Putamen (tissue), 1 donor: ENCODE measurements at regions not wholly inside any gene's neighbourhood (a gene's known extent, or its start where the extent isn't known, plus 50 kb on each side); places are given as distances from the start of the nearest gene placed in this dataset.

Experiments
- DNase-seq: peaks from one replicate; pipeline ENCODE4 v3.0.0-alpha.2; 2016; ENCODE audit warnings: low spot score

GRCh38 chr5:2492476-2492875, 259.0 kb downstream of the IRX2 start:
- no peak for DNase-seq

DNA sequence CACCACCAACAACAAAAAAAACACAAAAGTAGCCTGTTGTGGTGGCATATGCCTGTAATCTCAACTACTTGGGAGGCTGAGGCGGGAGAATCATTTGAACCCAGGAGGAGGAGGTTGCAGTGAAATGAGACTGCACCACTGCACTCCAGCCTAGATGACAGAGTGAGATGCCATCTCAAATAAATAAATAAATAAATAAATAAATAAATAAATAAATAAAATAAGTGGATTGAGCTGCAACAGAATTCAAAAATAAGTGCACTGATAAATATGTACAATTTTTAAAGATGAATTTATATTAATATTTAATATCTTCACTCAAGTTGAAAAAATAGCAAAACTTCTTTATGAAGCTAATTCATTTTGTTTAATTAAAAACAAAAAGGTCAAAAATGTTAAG, 259.6 kb downstream of the IRX2 start:
- DNase-seq: no peak

GRCh38 chr5:2489306-2489705, 262.2 kb downstream of the IRX2 start:
- DNase-seq: no peak

- no peak for DNase-seq
Observed at GRCh38 chr5:2488593-2488992, 262.9 kb downstream of the IRX2 start.

DNA sequence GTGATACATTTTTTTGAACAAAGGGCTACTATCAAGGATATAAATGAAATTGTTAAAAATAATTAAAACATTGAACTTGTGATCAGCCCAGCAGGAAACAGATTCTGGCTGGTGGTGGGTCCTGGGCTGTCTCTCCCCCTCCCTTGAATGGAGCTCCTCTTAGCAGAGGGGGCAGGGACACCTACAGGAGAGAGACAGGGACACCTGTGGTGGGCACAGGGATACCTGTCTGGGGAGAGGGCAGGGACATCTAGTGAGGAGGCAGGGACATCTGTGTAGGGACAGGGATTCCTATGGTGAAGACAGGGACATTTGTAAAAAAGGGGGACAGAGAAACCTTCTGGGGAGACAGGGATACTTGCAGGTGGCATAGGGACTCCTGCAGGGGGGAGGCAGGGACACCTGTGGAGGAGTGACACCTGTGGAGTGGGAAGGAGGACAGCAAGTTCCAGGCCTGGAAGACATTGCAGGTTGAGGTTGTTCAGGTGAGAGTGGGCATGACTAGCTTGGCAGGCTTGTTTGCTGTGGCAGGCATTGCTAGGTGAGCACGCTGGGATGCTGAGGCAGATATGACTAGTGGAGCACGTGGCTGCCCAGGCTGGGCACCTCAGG, 264.2 kb downstream of the IRX2 start:
- DNase-seq: no peak

GRCh38 chr5:2486373-2486772, 265.1 kb downstream of the IRX2 start:
- DNase-seq: no peak

DNA sequence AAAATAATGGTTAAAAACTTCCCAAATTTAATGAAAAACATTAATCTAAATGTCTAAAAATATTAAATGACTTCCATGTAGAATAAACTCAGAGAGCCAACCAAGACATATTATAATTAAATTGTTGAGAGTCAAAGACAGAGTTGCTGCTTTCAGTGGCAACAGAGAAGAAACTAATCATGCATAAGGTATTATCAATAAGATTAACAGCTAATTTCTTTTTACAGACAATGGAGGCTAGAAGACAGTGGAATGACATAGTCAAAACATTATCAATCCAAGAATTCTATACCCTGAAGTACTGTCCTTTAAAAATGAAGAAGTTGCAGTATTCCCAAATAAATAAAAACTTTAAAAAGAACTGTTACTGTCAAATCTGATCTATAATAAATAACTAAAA, 268.7 kb downstream of the IRX2 start:
- DNase-seq: no peak

DNA sequence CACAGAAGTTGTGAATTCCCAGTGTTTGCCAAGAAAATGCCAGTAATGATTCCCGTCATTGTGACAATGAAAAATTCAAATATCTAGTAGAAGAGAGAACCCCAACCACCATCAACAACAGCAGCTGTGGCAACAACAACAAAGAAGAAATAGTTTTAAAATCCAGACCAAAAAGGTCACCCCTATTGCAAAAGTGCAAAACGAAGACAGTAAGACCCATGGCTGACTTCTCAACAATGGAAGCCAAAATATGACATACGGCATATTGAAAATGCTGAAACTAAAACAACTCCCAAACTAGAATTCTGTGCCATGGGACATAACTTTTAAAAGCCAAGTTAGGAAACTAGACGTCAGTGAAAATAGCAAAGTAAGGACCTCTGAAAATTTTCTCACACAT, 270.6 kb downstream of the IRX2 start:
- DNase-seq: no peak

DNA sequence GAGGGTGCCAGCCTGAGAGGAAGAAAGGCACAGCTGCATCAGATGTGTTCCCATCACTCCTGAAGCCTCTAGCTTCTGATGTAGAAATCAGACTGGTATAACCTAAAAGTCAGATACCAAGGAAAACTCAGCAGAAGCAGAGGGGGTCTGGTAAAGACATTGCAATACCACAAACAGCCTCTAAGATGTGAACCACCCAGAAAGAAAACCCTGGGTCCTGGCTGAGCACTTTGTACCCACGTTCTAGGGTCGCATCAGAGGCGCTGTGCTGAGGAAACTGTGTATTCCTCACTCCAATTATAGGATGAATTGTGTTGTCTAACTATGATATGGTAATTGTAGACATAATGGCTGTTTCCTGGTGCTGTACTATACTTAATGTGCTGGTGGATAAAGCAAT, 275.6 kb downstream of the IRX2 start:
- no peak for DNase-seq

GRCh38 chr5:2472670-2473069, 278.8 kb downstream of the IRX2 start:
- no peak for DNase-seq

- no peak for DNase-seq
Observed at GRCh38 chr5:2471152-2471879, 280.2 kb downstream of the IRX2 start.

DNA sequence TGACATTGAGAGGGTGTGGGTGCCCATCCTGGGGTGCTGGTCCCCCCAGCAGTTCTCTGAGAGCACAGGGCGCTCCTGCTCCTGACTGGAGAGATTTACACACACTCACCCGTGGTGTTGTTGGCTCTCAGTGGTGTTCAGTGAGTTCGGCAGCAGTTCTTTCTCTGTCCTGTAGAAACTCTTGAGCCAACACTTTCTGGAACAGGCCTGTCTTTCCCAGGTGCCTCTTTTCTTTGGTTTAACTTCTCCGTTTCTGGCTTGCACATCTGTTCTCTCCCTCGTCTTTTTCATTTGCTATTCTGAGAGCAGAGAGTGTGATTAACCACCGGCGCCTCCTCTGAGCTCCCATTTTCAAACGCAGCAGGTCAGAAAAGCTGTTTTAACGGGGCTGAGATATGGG, 284.5 kb downstream of the IRX2 start:
- no peak for DNase-seq

GRCh38 chr5:2465383-2465782, 286.1 kb downstream of the IRX2 start:
- DNase-seq: no peak

GRCh38 chr5:2464141-2464540, 287.3 kb downstream of the IRX2 start:
- no peak for DNase-seq

DNA sequence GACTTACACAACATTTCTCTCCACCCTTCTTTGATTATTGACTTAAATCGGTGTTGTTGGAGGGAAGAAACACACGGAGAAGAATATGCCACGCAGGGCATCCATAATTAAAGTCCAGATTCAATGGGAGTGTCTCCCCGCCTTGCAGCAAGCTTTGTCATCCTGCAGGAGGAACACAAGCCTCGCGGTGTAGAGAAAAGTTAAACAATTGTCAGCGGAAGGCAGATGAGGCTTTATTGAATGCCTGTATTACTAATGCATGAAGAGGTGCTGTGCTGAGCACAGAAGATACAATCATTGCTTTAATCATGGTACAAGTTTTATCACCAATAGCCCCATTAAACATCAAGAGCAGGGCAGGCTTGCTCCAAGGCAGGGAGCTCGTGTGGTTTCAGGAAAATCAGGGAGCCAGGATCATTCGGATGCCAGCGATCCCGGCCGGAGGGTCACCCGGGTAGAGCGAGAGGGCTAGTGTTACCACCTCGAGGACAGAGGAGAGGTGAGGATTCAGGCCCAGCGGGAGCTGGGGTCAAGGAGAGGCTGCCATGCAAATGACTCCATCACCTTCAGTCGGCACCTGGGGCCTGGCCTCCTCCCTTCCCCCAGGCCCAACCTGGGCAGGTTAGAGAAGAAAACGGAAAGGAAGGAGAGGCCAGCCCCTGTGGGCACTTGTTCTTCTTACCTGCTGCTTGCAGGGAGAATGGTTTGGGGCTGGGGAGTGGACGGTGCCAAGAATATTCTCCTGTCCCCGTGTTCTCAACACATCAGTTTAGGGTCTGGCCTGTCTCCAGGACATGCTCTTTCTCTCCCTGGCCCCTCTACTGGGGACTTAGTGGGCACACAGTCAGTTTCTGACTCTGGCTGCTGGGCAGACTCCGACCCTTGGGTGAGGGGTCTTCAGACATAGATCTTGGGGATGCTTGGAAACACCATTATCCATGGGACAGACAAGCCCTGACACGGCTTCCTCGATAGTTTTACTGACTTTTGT, 289.5 kb downstream of the IRX2 start:
- DNase-seq: no peak

DNA sequence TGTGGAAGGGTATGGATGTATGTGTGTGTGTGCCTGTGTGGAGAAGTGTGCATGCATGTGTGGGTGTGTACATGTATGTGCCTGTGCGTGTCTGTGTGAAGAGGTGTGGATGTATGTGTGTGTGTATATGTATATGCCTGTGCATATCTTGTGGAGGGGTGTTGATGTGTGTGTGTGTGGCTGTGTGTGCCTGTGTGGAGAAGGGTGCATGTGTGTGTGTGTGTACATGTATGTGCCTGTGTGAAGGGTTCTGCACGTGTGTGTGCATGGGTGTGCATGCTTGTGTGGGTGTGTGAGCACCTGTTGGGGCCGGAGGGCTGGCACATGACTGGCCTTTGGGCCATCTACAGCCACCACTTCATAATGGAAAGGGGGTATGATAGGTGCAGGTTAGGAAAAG, 291.4 kb downstream of the IRX2 start:
- no peak for DNase-seq

DNA sequence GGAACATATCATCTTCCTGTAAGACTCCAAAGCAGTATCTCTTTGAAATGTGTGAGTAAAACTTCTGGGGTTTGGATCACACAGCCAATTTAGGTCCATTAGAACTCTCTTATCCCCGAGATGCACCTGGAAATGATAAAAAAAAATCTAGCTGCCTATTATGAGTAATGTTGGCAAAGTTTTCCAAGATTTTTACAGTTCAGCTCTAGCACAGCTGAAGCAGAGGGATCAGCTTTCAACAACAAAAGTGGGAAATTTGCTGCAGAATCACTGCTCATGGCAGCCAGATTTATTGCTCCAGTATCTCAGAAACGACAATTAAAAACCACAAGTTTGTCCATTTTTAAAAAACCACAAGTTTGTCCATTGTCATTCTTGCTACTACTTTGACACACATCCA, 292.2 kb downstream of the IRX2 start:
- DNase-seq: no peak

DNA sequence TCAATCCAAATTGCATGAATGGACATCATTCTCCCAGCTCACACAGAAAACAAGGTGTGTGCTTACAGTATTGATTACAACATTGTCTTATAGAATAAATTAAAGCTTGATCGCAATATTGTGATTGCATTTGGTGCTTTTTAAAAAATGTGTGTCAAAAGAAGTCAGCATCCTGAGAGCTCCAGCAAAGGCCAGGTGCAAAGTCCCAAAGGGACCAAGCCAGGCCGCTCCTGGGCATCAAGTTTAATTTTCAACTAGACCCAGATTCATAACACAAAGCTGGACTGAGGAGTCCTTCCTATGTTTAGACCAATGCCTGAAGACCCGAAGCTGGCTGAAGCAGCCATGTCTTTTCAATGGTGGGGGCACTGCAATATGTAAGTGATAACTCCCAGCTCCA, 295.6 kb downstream of the IRX2 start:
- no peak for DNase-seq

GRCh38 chr5:2454876-2455275, 296.6 kb downstream of the IRX2 start:
- DNase-seq: no peak

DNA sequence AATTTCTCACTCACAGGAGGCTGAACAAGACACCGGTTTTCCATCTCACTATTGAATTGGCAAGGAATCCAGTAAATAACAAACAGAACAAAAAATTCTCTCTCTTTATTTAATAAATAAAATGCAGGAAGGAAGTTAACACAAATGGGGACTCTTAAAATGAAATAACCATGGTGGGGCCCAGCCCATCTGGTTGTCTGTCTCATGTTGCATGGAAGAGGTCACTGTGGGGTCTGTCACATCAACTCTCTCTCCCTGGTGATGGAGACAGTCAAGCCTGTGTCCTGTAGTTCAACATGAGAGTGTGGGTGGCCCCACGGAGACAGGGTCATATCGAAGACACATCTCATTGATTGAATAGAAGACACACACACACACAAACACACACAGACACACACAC, 297.7 kb downstream of the IRX2 start:
- no peak for DNase-seq

DNA sequence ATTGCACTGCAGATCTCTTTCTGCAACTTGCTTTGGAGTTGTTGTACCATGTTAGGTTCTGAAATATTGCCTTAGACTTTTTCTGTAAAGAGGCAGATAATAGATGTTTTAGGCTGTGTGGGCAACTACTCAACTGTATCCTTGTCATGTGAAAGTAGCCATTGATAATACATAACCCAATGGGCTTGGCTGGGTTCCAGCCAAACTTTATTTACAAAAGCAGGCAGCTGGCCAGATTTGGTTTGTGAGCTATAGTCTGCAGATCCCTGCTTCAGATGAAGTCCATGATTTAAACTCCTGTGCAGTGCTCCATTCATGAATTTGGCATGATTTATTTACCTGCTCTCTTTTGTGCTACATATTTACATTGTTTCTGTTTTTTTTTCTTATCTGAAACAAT, 300.4 kb downstream of the IRX2 start:
- DNase-seq: no peak

GRCh38 chr5:2442496-2443354, 308.8 kb downstream of the IRX2 start:
- DNase-seq: no peak
